ENCODE measurements at regions not wholly inside any gene's neighbourhood (a gene's known extent, or its start where the extent isn't known, plus 50 kb on each side); places are given as distances from the start of the nearest gene placed in this dataset.
A peak's percentile ranks its signal among the peaks of the same experiment; 100 is the strongest.

GRCh38 chr10:131587976-131588680 is 276.6 kb upstream of the TCERG1L start:
- DNase-seq, result no peak

- no peak for DNase-seq
Measured at GRCh38 chr10:131588704-131589220, 277.2 kb upstream of the TCERG1L start.

- DNase-seq, result no peak
Measured at GRCh38 chr10:131590567-131590966, 279.0 kb upstream of the TCERG1L start.

GRCh38 chr10:131591936-131592335 is 280.4 kb upstream of the TCERG1L start:
- DNase-seq, result peak; percentile 98

- DNase-seq, result no peak
Measured at GRCh38 chr10:131609176-131609575, 291.6 kb upstream of the PPP2R2D start.

- DNase-seq, result no peak
Measured at GRCh38 chr10:131615150-131615549, 285.7 kb upstream of the PPP2R2D start.

GRCh38 chr10:131616040-131616439 is 284.8 kb upstream of the PPP2R2D start:
- no peak for DNase-seq

- DNase-seq, result no peak
Measured at GRCh38 chr10:131617113-131617858, 283.5 kb upstream of the PPP2R2D start.

- no peak for DNase-seq
Measured at GRCh38 chr10:131618587-131619267, 282.1 kb upstream of the PPP2R2D start.

GRCh38 chr10:131620314-131620713 is 280.5 kb upstream of the PPP2R2D start:
- no peak for DNase-seq

GRCh38 chr10:131620904-131621303 is 279.9 kb upstream of the PPP2R2D start:
- no peak for DNase-seq

GRCh38 chr10:131621784-131622624 is 278.8 kb upstream of the PPP2R2D start:
- no peak for DNase-seq

GRCh38 chr10:131625041-131625440 is 275.8 kb upstream of the PPP2R2D start:
- no peak for DNase-seq

- DNase-seq, result no peak
Measured at GRCh38 chr10:131626274-131626673, 274.5 kb upstream of the PPP2R2D start.

GRCh38 chr10:131629026-131629770 is 271.6 kb upstream of the PPP2R2D start:
- no peak for DNase-seq

GRCh38 chr10:131630772-131631258 is 270.0 kb upstream of the PPP2R2D start:
- no peak for DNase-seq

- DNase-seq, result no peak
Measured at GRCh38 chr10:131631619-131632018, 269.2 kb upstream of the PPP2R2D start.

- peak; percentile 64 for DNase-seq
Measured at GRCh38 chr10:131635564-131636015, 265.2 kb upstream of the PPP2R2D start.

- no peak for DNase-seq
Measured at GRCh38 chr10:131636116-131636515, 264.7 kb upstream of the PPP2R2D start.

GRCh38 chr10:131636841-131637724 is 263.7 kb upstream of the PPP2R2D start:
- DNase-seq, result no peak
